ENCODE measurements at regions not wholly inside any gene's neighbourhood (a gene's known extent, or its start where the extent isn't known, plus 50 kb on each side); places are given as distances from the start of the nearest gene placed in this dataset.

DNA sequence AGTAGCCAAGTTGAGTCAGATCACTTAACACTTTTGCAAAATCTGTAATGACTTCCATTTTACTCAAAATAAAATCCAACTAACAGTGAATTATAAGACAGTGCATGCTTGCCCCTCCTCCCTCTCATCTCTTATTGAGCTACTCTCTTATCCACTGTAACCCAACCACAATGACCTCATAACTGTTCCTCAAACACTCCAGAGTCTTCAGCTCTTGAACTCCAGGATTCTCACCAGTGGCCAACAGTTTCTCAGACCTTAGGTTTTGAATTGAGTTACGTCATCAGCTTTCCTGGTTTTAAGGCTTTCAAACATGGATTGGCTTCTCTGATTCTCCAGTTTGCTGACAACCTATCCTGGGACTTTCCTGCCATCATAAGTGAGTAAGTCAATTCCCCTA lies 938.3 kb downstream of the RAB28 start:
- Histone ChIP-seq H3K4me2 (replicated peaks; ENCODE audit: extremely low read depth, low read length, poor library complexity, severe bottlenecking) (no peak overlapping the region), H3K27ac (ENCODE audit: low read depth in 1 of 2, low read length in 2 of 2) (no peak overlapping the region), H2AFZ (ENCODE audit: insufficient read depth, low read depth, low read length, poor library complexity, severe bottlenecking) (no peak overlapping the region), H3K4me3 (replicated peaks in 1 of 3; ENCODE audit: low read depth in 2 of 3, low read length in 3 of 3) (no peak overlapping the region), H3K4me1 (ENCODE audit: control insufficient read depth in 1 of 2, insufficient read depth in 2 of 2, low read length in 2 of 2) (no peaks in the 10 kb centered on the region), H3K9me3 (replicated peaks in 1 of 2; ENCODE audit: control insufficient read depth in 1 of 2, insufficient read depth in 1 of 2, low read length in 2 of 2) (no peaks in the 10 kb centered on the region), H3K36me3 (replicated peaks in 1 of 2; ENCODE audit: control insufficient read depth in 1 of 2, insufficient read depth in 2 of 2, low read length in 2 of 2) (no peaks in the 10 kb centered on the region), H3K27me3 (ENCODE audit: control insufficient read depth in 2 of 2, insufficient read depth in 2 of 2, low read length in 2 of 2) (no peaks in the 10 kb centered on the region), H3K79me2 (ENCODE audit: insufficient read depth, low read length) (no peaks in the 10 kb centered on the region), H3K9ac (ENCODE audit: insufficient read depth, low read length, poor library complexity, severe bottlenecking) (no peak overlapping the region), H4K20me1 (ENCODE audit: insufficient read depth, low read length) (no peaks in the 10 kb centered on the region)
- 89% methylated on average over 1 of the region's 1 CpG for WGBS (ENCODE audit: insufficient coverage)
- no peaks in the 10 kb centered on the region for H3K4me1 Mint-ChIP-seq
- intact Hi-C loops (cut with micrococcal nuclease): no loop called here
- peaks cover 0 to 1% (median 0%) of the 10 kb centered on the region in 3 donors for H3K27me3 Mint-ChIP-seq (ENCODE audit: low read depth in 3 of 3)
- H3K27ac Mint-ChIP-seq: no peak overlapping the region
- no peak for DNase-seq
- no peak for TF ChIP-seq CTCF (IDR thresholded peaks at IDR 0.05)
- peaks cover 2 to 6% (median 3%) of the 10 kb centered on the region in 7 donors for H3K9me3 Mint-ChIP-seq
- no peaks in the 10 kb centered on the region for H3K36me3 Mint-ChIP-seq
- H3K4me3 Mint-ChIP-seq: no peak overlapping the region

- no peaks in the 10 kb centered on the region for H3K4me1 ChIP-seq (ENCODE audit: control insufficient read depth in 1 of 2, insufficient read depth in 2 of 2, low read length in 2 of 2)
- no peak overlapping the region for H3K9ac ChIP-seq (ENCODE audit: insufficient read depth, low read length, poor library complexity, severe bottlenecking)
- no peak for TF ChIP-seq CTCF (IDR thresholded peaks at IDR 0.05)
- H3K36me3 Mint-ChIP-seq: no peaks in the 10 kb centered on the region
- H3K9me3 Mint-ChIP-seq: peaks cover 3 to 7% (median 6%) of the 10 kb centered on the region in 7 donors
- no peak overlapping the region for H3K27ac ChIP-seq (ENCODE audit: low read depth in 1 of 2, low read length in 2 of 2)
- no peak overlapping the region for H2AFZ ChIP-seq (ENCODE audit: insufficient read depth, low read depth, low read length, poor library complexity, severe bottlenecking)
- H3K79me2 ChIP-seq (ENCODE audit: insufficient read depth, low read length): no peaks in the 10 kb centered on the region
- no peak overlapping the region for H3K4me3 Mint-ChIP-seq
- no peaks in the 10 kb centered on the region for H3K27me3 ChIP-seq (ENCODE audit: control insufficient read depth in 2 of 2, insufficient read depth in 2 of 2, low read length in 2 of 2)
- H3K4me1 Mint-ChIP-seq: no peaks in the 10 kb centered on the region
- H3K36me3 ChIP-seq (replicated peaks in 1 of 2; ENCODE audit: control insufficient read depth in 1 of 2, insufficient read depth in 2 of 2, low read length in 2 of 2): no peaks in the 10 kb centered on the region
- H3K27ac Mint-ChIP-seq: no peak overlapping the region
- H3K4me2 ChIP-seq (replicated peaks; ENCODE audit: extremely low read depth, low read length, poor library complexity, severe bottlenecking): no peak overlapping the region
- intact Hi-C loops (cut with micrococcal nuclease): no loop called here
- 93% methylated on average over 12 of the region's 17 CpGs for WGBS (ENCODE audit: insufficient coverage)
- no peaks in the 10 kb centered on the region for H4K20me1 ChIP-seq (ENCODE audit: insufficient read depth, low read length)
- DNase-seq: no peak
- H3K4me3 ChIP-seq (replicated peaks in 1 of 3; ENCODE audit: low read depth in 2 of 3, low read length in 3 of 3): no peak overlapping the region
- H3K9me3 ChIP-seq (replicated peaks in 1 of 2; ENCODE audit: control insufficient read depth in 1 of 2, insufficient read depth in 1 of 2, low read length in 2 of 2): peaks cover 0 to 18% of the 10 kb centered on the region in 2 donors
- peaks cover 0 to 1% (median 0%) of the 10 kb centered on the region in 3 donors for H3K27me3 Mint-ChIP-seq (ENCODE audit: low read depth in 3 of 3)
Observed at GRCh38 chr4:12538162-12538561, 946.0 kb downstream of the RAB28 start.
